Transverse colon (tissue), 4 donors: ENCODE measurements at regions not wholly inside any gene's neighbourhood (a gene's known extent, or its start where the extent isn't known, plus 50 kb on each side); places are given as distances from the start of the nearest gene placed in this dataset.

Experiments used
- DNase-seq: peaks from one replicate; pipeline ENCODE4 v3.0.0-alpha.2; 2019
- H3K27ac ChIP-seq, 4 donors: fragments of 200-600 bp; sonication (generic); 2 replicates each; pipeline ENCODE4 v1.5.1; 2016 to 2018; ENCODE audit warnings: inconsistent platforms in 4 of 4
- H3K27me3 ChIP-seq: fragments of 200-600 bp; sonication (generic); 2 replicates; pipeline ENCODE4 v1.5.1; 2017; ENCODE audit warnings: inconsistent platforms
- H3K36me3 ChIP-seq, 4 donors: fragments of 200-600 bp; sonication (generic); 2 replicates each; pipeline ENCODE4 v1.5.1; 2017 to 2019; ENCODE audit warnings: inconsistent platforms in 4 of 4
- H3K4me1 ChIP-seq, 4 donors: fragments of 200-600 bp; sonication (generic); 2 replicates each; pipeline ENCODE4 v1.5.1; 2017 to 2020; ENCODE audit warnings: inconsistent platforms in 4 of 4
- H3K4me3 ChIP-seq, 4 donors: fragments of 200-600 bp; sonication (generic); 1 replicate in 1 of 4; 2 replicates in 3 of 4; pipeline versions ENCODE4 v1.5.1 to v1.6.1; 2017 to 2019; ENCODE audit warnings: inconsistent platforms in 4 of 4
- H3K9me3 ChIP-seq, 2 donors: fragments of 200-600 bp; sonication (generic); 2 replicates each; pipeline ENCODE4 v1.5.1; 2017 to 2019; ENCODE audit warnings: inconsistent platforms in 2 of 2
- EP300 ChIP-seq: sonication (generic); formaldehyde crosslinking; IDR thresholded peaks from one replicate; pipeline ENCODE4 v1.6.1; 2017; ENCODE audit warnings: antibody characterized with exemption, low read depth
- POLR2A ChIP-seq: fragments of 450-650 bp; IDR thresholded peaks from one replicate; pipeline ENCODE4 v1.6.1; 2016; ENCODE audit warnings: antibody characterized with exemption, mild to moderate bottlenecking, moderate library complexity
- POLR2AphosphoS5 ChIP-seq, 3 donors: sonication (generic); formaldehyde crosslinking; IDR thresholded peaks; one replicate each; pipeline ENCODE4 v1.6.1; 2016; ENCODE audit warnings: antibody characterized with exemption in 3 of 3
- WGBS, 2 donors: methylation state at CpG; one replicate each; pipeline ENCODE4 v1.1.5; 2018; ENCODE audit warnings: low coverage in 1 of 2; 5-methylcytosine and 5-hydroxymethylcytosine counted together
- in situ Hi-C, 4 donors: fragments of 200-750 bp; cut with MboI; loops; one replicate each; pipeline versions ENCODE4 v1.15.0 to v1.15.1; 2017; ENCODE audit warnings: low sequenced_read_pairs in 3 of 4, low pct_ligation_motif_present in 1 of 4, low pct_unique_long_range_greater_than_20kb in 1 of 4
- intact Hi-C: fragments of 100-400 bp; cut with DNase I; formaldehyde crosslinking; loops from one replicate; pipeline ENCODE4 v1.15.1; 2023; ENCODE audit warnings: low total_unique reads
- TF ChIP-seq, protein P1 (sequence below), 5 experiments: fragments of 200-600 bp in 3 of 5; fragments of 450-650 bp in 2 of 5; sonication (generic) in 3 of 5; IDR thresholded peaks; 1 replicate in 2 of 5; 2 replicates in 3 of 5; pipeline ENCODE4 v1.5.1; 2016 to 2017; ENCODE audit warnings: antibody characterized with exemption in 5 of 5, inconsistent platforms in 3 of 5, mild to moderate bottlenecking in 2 of 5, moderate library complexity in 1 of 5

- Histone ChIP-seq H3K36me3 (no peaks in the 10 kb centered on the region), H3K4me1 (no peaks in the 10 kb centered on the region), H3K4me3 (no peak overlapping the region), H3K27ac (no peak overlapping the region), H3K27me3 (no peaks in the 10 kb centered on the region), H3K9me3 (no peaks in the 10 kb centered on the region)
- in situ Hi-C loops: loop anchor here in 3 of 4 donors (25.0 kb wide), 3 partner anchors 219 to 744 kb away; no protein-coding TSS in a partner anchor
- 95% methylated on average over 3 of the region's 3 CpGs; no CpG with 5 or more reads in 1 of the 2 donors for WGBS, 2 donors
- no peak for TF ChIP-seq EP300
- TF ChIP-seq, protein P1, sequence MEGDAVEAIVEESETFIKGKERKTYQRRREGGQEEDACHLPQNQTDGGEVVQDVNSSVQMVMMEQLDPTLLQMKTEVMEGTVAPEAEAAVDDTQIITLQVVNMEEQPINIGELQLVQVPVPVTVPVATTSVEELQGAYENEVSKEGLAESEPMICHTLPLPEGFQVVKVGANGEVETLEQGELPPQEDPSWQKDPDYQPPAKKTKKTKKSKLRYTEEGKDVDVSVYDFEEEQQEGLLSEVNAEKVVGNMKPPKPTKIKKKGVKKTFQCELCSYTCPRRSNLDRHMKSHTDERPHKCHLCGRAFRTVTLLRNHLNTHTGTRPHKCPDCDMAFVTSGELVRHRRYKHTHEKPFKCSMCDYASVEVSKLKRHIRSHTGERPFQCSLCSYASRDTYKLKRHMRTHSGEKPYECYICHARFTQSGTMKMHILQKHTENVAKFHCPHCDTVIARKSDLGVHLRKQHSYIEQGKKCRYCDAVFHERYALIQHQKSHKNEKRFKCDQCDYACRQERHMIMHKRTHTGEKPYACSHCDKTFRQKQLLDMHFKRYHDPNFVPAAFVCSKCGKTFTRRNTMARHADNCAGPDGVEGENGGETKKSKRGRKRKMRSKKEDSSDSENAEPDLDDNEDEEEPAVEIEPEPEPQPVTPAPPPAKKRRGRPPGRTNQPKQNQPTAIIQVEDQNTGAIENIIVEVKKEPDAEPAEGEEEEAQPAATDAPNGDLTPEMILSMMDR (IDR thresholded peaks at IDR 0.05): peak in 1 of 5 experiments; percentile 9
- no peak for TF ChIP-seq POLR2AphosphoS5 (IDR thresholded peaks at IDR 0.05)
- TF ChIP-seq POLR2A: no peak
- no peak for DNase-seq
- intact Hi-C loops: no loop called here
These were observed 74.8 kb upstream of the PDE4B start for GRCh38 chr1:65717815-65718454.

DNA sequence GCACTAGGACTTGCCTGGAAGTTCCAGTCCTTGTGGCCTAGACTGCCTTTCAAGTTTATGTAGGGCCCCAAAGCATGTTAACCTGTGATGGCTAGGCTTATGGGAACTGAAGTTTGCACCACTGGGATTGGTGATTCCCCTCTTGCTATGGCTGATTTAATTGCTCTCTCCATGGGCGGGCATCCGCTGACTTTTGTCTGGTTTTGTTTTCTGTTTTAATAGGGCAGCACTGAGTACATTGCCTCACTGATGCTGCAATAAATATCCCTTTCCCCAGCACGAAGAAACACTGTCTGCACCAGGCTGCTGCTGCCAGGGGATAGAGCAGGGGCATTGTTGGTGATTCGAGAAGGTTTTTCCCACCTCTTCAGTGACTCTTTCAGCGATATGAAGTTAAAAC is 73.3 kb upstream of the PDE4B start:
- TF ChIP-seq, protein P1 (IDR thresholded peaks at IDR 0.05): no peak
- TF ChIP-seq EP300 (no peak), POLR2A (no peak), POLR2AphosphoS5 (IDR thresholded peaks at IDR 0.05) (no peak)
- intact Hi-C loops (no loop called here), in situ Hi-C loops (loop anchor here in 3 of 4 donors (25.0 kb wide), 3 partner anchors 218 to 743 kb away; no protein-coding TSS in a partner anchor)
- H3K9me3 ChIP-seq: no peaks in the 10 kb centered on the region
- H3K36me3 ChIP-seq: no peaks in the 10 kb centered on the region
- H3K27ac ChIP-seq: no peak overlapping the region
- H3K27me3 ChIP-seq: no peaks in the 10 kb centered on the region
- 70 to 76% methylated on average over 4 to 5 of the region's 5 CpGs for WGBS, 2 donors
- DNase-seq: no peak
- H3K4me1 ChIP-seq: no peaks in the 10 kb centered on the region
- H3K4me3 ChIP-seq: no peak overlapping the region

DNA sequence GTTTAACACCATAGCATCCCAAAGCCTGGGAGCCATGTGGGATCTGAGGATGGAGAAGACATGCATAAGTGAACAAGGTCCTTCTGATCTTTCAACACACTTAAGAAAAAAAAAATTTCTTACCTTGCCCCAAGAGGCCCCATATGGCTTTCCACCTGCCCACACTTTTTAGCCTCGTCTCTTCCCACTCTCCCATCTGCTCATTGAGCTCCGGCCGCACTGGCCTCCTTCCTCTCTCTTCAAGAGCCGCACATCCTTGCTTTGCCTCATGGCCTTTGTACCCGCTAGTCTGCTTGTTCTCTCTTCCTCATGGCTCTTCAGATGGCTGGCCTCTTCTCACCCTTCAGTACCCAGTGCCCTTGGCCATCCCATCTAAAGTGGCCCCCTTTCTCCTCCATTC is 70.2 kb upstream of the PDE4B start:
- no peak overlapping the region for H3K27ac ChIP-seq
- in situ Hi-C loops (loop anchor here in 3 of 4 donors (25.0 kb wide), 3 partner anchors 215 to 740 kb away; no protein-coding TSS in a partner anchor), intact Hi-C loops (no loop called here)
- no peaks in the 10 kb centered on the region for H3K27me3 ChIP-seq
- DNase-seq: no peak
- TF ChIP-seq EP300: no peak
- no peak for TF ChIP-seq POLR2A
- TF ChIP-seq, protein P1 (IDR thresholded peaks at IDR 0.05): no peak
- TF ChIP-seq POLR2AphosphoS5 (IDR thresholded peaks at IDR 0.05): no peak
- H3K36me3 ChIP-seq: no peaks in the 10 kb centered on the region
- H3K4me3 ChIP-seq: no peak overlapping the region
- no peaks in the 10 kb centered on the region for H3K9me3 ChIP-seq
- WGBS, 2 donors: 90 to 100% methylated on average over 4 to 5 of the region's 5 CpGs
- no peaks in the 10 kb centered on the region for H3K4me1 ChIP-seq

GRCh38 chr1:65724151-65724550 is 68.5 kb upstream of the PDE4B start:
- no peaks in the 10 kb centered on the region for H3K4me1 ChIP-seq
- no peak overlapping the region for H3K4me3 ChIP-seq
- no peaks in the 10 kb centered on the region for H3K9me3 ChIP-seq
- intact Hi-C loops: no loop called here
- in situ Hi-C loops: loop anchor here in 3 of 4 donors (25.0 kb wide), 3 partner anchors 213 to 738 kb away; no protein-coding TSS in a partner anchor
- H3K27ac ChIP-seq: no peak overlapping the region
- no peak for DNase-seq
- no peaks in the 10 kb centered on the region for H3K27me3 ChIP-seq
- H3K36me3 ChIP-seq: no peaks in the 10 kb centered on the region
- no peak for TF ChIP-seq POLR2AphosphoS5 (IDR thresholded peaks at IDR 0.05)
- no peak for TF ChIP-seq POLR2A
- TF ChIP-seq, protein P1 (IDR thresholded peaks at IDR 0.05): no peak
- no peak for TF ChIP-seq EP300
